ENCODE measurements at regions not wholly inside any gene's neighbourhood (a gene's known extent, or its start where the extent isn't known, plus 50 kb on each side); places are given as distances from the start of the nearest gene placed in this dataset.

DNA sequence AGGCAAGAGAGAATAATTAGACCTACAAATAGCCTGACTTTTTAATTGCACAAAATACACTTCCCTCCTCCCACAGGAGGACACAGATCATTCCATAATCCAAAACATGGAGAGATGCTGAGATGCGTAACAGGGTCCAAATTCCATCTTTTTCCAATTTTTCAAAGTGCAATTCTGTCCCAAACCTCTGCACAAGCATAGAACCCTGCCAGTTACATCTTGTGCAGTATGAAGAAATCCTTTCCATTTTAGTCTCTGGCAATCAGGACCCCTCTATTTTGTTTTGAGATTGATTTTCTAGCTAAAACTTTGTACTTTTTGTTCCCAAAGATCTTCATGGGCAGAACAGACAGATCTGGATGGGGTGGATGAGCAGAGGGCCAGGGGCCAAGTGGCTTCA lies 209.2 kb downstream of the B3GLCT start:
- TF ChIP-seq EZH2phosphoT487 (IDR thresholded peaks at IDR 0.05; ENCODE audit: insufficient read depth, low read depth) (no peak), EZH2 (IDR thresholded peaks at IDR 0.05; ENCODE audit: insufficient read depth, poor library complexity, severe bottlenecking) (no peak)
- Histone ChIP-seq H2AFZ (no peak overlapping the region), H3K27me3 (replicated peaks; ENCODE audit: insufficient read depth) (peaks cover 23% of the 10 kb centered on the region), H3K9me2 (ENCODE audit: insufficient read depth) (no peaks in the 10 kb centered on the region), H3K9me3 (ENCODE audit: low read depth) (no peaks in the 10 kb centered on the region), H3K36me3 (ENCODE audit: low read depth) (no peaks in the 10 kb centered on the region), H3K4me2 (ENCODE audit: unreplicated experiment) (no peak overlapping the region), H3K27ac (no peak overlapping the region), H4K20me1 (ENCODE audit: insufficient read depth) (no peaks in the 10 kb centered on the region), H3F3A (ENCODE audit: insufficient read depth) (no peaks in the 10 kb centered on the region), H3K79me2 (ENCODE audit: insufficient read depth) (no peaks in the 10 kb centered on the region), H3K4me1 (ENCODE audit: insufficient read depth) (no peaks in the 10 kb centered on the region), H3K4me3 (no peak overlapping the region), H3K9ac (no peak overlapping the region)
- in situ Hi-C loops (cut with MboI): no loop called here
- 32 to 59% methylated on average over 1 of the region's 1 CpG for WGBS, 2 experiments (ENCODE audit: low coverage in 1 of 2, low lambda C conversion rate in 2 of 2, missing lambda C conversion rate in 2 of 2)
- no peak for DNase-seq

- in situ Hi-C loops (cut with MboI): no loop called here
- peak; percentile 53 for DNase-seq
- H3K9ac ChIP-seq: no peak overlapping the region
- no peaks in the 10 kb centered on the region for H3K4me1 ChIP-seq (ENCODE audit: insufficient read depth)
- no peak for TF ChIP-seq EZH2phosphoT487 (IDR thresholded peaks at IDR 0.05; ENCODE audit: insufficient read depth, low read depth)
- TF ChIP-seq EZH2 (IDR thresholded peaks at IDR 0.05; ENCODE audit: insufficient read depth, poor library complexity, severe bottlenecking): no peak
- H3K36me3 ChIP-seq (ENCODE audit: low read depth): no peaks in the 10 kb centered on the region
- WGBS, 2 experiments (ENCODE audit: low coverage in 1 of 2, low lambda C conversion rate in 2 of 2, missing lambda C conversion rate in 2 of 2): 55 to 57% methylated on average over 6 of the region's 6 CpGs
- no peaks in the 10 kb centered on the region for H3K79me2 ChIP-seq (ENCODE audit: insufficient read depth)
- no peaks in the 10 kb centered on the region for H3K9me3 ChIP-seq (ENCODE audit: low read depth)
- no peaks in the 10 kb centered on the region for H3K9me2 ChIP-seq (ENCODE audit: insufficient read depth)
- H3F3A ChIP-seq (ENCODE audit: insufficient read depth): no peaks in the 10 kb centered on the region
- H4K20me1 ChIP-seq (ENCODE audit: insufficient read depth): no peaks in the 10 kb centered on the region
- H3K4me3 ChIP-seq: no peak overlapping the region
- no peak overlapping the region for H2AFZ ChIP-seq
- H3K27me3 ChIP-seq (replicated peaks; ENCODE audit: insufficient read depth): peaks cover 23% of the 10 kb centered on the region
- no peak overlapping the region for H3K27ac ChIP-seq
- H3K4me2 ChIP-seq (ENCODE audit: unreplicated experiment): no peak overlapping the region
Observed at GRCh38 chr13:31409678-31410356, 210.0 kb downstream of the B3GLCT start.

DNA sequence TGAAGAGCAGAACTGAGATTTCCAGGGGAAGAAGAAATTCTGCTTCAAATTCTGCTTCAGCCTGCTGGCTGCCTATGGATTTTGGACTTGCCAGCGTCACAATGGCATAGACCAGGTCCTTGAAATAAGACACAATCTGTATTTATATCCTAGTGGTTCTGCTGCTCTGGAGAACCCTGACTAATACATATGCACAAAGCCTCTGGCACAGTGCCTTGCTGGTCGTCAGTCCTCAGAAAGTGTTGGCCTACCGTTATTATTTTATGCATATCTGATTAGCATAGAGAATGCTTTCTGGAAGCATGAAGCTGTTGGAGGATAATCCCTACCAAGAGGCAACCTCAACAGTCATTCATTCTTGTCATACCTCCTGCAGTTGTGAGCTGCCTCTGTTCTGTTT lies 213.7 kb downstream of the B3GLCT start:
- in situ Hi-C loops (cut with MboI): no loop called here
- WGBS, 2 experiments (ENCODE audit: low coverage in 1 of 2, low lambda C conversion rate in 2 of 2, missing lambda C conversion rate in 2 of 2): 21% methylated on average over 3 of the region's 3 CpGs
- H3K36me3 ChIP-seq (ENCODE audit: low read depth): no peaks in the 10 kb centered on the region
- H3K27ac ChIP-seq: no peak overlapping the region
- peak; percentile 29 for DNase-seq
- H3K4me2 ChIP-seq (ENCODE audit: unreplicated experiment): no peak overlapping the region
- H3K9me3 ChIP-seq (ENCODE audit: low read depth): no peaks in the 10 kb centered on the region
- H3F3A ChIP-seq (ENCODE audit: insufficient read depth): no peaks in the 10 kb centered on the region
- H3K9ac ChIP-seq: no peak overlapping the region
- no peaks in the 10 kb centered on the region for H4K20me1 ChIP-seq (ENCODE audit: insufficient read depth)
- H3K27me3 ChIP-seq (replicated peaks; ENCODE audit: insufficient read depth): peaks cover 23% of the 10 kb centered on the region
- H3K9me2 ChIP-seq (ENCODE audit: insufficient read depth): no peaks in the 10 kb centered on the region
- TF ChIP-seq EZH2phosphoT487 (IDR thresholded peaks at IDR 0.05; ENCODE audit: insufficient read depth, low read depth) (no peak), EZH2 (IDR thresholded peaks at IDR 0.05; ENCODE audit: insufficient read depth, poor library complexity, severe bottlenecking) (no peak)
- H2AFZ ChIP-seq: no peak overlapping the region
- H3K4me1 ChIP-seq (ENCODE audit: insufficient read depth): no peaks in the 10 kb centered on the region
- no peaks in the 10 kb centered on the region for H3K79me2 ChIP-seq (ENCODE audit: insufficient read depth)
- no peak overlapping the region for H3K4me3 ChIP-seq

DNA sequence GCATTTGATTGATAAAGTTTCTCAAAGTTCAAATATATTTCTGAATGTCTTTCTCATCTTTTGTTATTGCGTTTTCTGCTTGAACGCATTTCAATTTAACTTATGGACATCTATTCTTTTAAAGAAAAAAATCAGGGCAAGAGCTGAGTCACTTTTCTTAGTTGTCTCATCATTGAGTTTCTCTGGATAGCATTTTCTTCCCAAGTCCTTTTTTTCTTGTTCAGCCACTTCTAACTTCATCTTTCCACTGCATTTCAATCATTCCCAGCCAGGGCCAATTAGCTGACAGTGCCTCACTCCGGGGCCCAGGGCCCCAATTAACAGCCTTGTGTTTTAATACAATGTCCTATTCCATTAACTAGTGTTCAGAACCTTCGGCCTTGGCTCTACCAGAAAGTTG lies 216.3 kb downstream of the B3GLCT start:
- 73 to 81% methylated on average over 4 of the region's 4 CpGs for WGBS, 2 experiments (ENCODE audit: low coverage in 1 of 2, low lambda C conversion rate in 2 of 2, missing lambda C conversion rate in 2 of 2)
- no peak for TF ChIP-seq EZH2 (IDR thresholded peaks at IDR 0.05; ENCODE audit: insufficient read depth, poor library complexity, severe bottlenecking)
- no peak for TF ChIP-seq EZH2phosphoT487 (IDR thresholded peaks at IDR 0.05; ENCODE audit: insufficient read depth, low read depth)

More for the DNA sequence above, 216.3 kb downstream of the B3GLCT start:
- Histone ChIP-seq H2AFZ (no peak overlapping the region), H3K4me2 (ENCODE audit: unreplicated experiment) (no peak overlapping the region), H3K4me1 (ENCODE audit: insufficient read depth) (no peaks in the 10 kb centered on the region), H3K27me3 (replicated peaks; ENCODE audit: insufficient read depth) (peaks cover 21% of the 10 kb centered on the region), H3K9me2 (ENCODE audit: insufficient read depth) (no peaks in the 10 kb centered on the region), H3K4me3 (no peak overlapping the region), H4K20me1 (ENCODE audit: insufficient read depth) (no peaks in the 10 kb centered on the region), H3K9ac (no peak overlapping the region), H3K79me2 (ENCODE audit: insufficient read depth) (no peaks in the 10 kb centered on the region), H3K9me3 (ENCODE audit: low read depth) (no peaks in the 10 kb centered on the region), H3K27ac (no peak overlapping the region), H3F3A (ENCODE audit: insufficient read depth) (no peaks in the 10 kb centered on the region), H3K36me3 (ENCODE audit: low read depth) (no peaks in the 10 kb centered on the region)
- in situ Hi-C loops (cut with MboI): no loop called here
- DNase-seq: no peak

All from GM23248 (cell line).